Left lung (tissue), 4 donors: ENCODE measurements at regions not wholly inside any gene's neighbourhood (a gene's known extent, or its start where the extent isn't known, plus 50 kb on each side); places are given as distances from the start of the nearest gene placed in this dataset.

Experiments
- ATAC-seq: fragments of 200-7000 bp; cut with Tn5 transposase; one replicate; pipeline ENCODE4 v1.9.1; 2020; ENCODE audit warnings: moderate library complexity
- DNase-seq, 4 donors: peaks; one replicate each; pipeline ENCODE4 v3.0.0-alpha.2; 2013 to 2020
- H3K27ac ChIP-seq, 2 donors: fragments of 200-600 bp; sonication (generic) in 1 of 2; one replicate each; pipeline versions ENCODE4 v1.5.0 to v1.8.0; 2020 to 2021
- H3K27me3 ChIP-seq, 2 donors: fragments of 200-600 bp; sonication (generic) in 1 of 2; one replicate each; pipeline versions ENCODE4 v1.5.0 to v1.8.0; 2020 to 2021
- H3K36me3 ChIP-seq, 2 donors: fragments of 200-600 bp; sonication (generic) in 1 of 2; one replicate each; pipeline versions ENCODE4 v1.5.0 to v1.8.0; 2020 to 2021
- H3K4me1 ChIP-seq, 2 donors: fragments of 200-600 bp; one replicate each; pipeline ENCODE4 v1.8.0; 2021
- H3K4me3 ChIP-seq, 2 donors: fragments of 200-600 bp; sonication (generic) in 1 of 2; one replicate each; pipeline versions ENCODE4 v1.5.0 to v1.8.0; 2020 to 2021; ENCODE audit warnings: mild to moderate bottlenecking in 1 of 2
- H3K9me3 ChIP-seq, 2 donors: fragments of 200-600 bp; sonication (generic) in 1 of 2; one replicate each; pipeline versions ENCODE4 v1.5.0 to v1.8.0; 2020 to 2021
- CTCF ChIP-seq, 2 donors: fragments of 200-600 bp; sonication (generic) in 1 of 2; IDR thresholded peaks; one replicate each; pipeline versions ENCODE4 v1.5.0 to v1.8.0; 2021; ENCODE audit warnings: antibody characterized with exemption in 2 of 2
- intact Hi-C, 2 donors: fragments of 100-400 bp; cut with DNase I; formaldehyde crosslinking; loops; one replicate each; pipeline versions ENCODE4 v1.11.2 to v1.14.2; 2022
- donor health status: DM: no; HTN: yes; CAD: no.
- donor health status: DM: no; HTN: no; CAD: no.

DNA sequence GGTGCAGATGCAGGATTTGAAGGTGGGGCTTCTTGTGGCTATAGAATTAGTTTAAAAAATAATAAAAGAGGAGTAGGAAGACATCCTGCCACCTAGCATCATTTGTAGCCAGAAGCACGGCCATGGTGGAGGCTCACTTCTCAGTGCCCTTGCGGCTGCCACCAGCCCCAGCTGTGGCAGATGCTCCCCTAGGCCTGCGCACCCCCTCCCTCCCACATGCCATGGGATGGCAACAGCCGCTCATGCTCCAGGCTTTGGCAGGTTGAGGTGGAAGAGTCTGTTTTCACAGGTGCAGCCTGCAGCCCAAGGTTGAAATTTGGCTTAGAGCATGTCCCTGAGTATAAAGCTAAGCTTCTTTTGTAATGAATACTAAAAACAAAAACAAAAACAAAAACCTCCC, 96.4 kb downstream of the GATA6 start:
- Histone ChIP-seq H3K27me3 (no peaks in the 10 kb centered on the region), H3K36me3 (no peaks in the 10 kb centered on the region), H3K4me1 (no peaks in the 10 kb centered on the region), H3K27ac (no peak overlapping the region), H3K4me3 (no peak overlapping the region), H3K9me3 (no peaks in the 10 kb centered on the region)
- DNase-seq (no peak), ATAC-seq (no peak)
- intact Hi-C loops = no loop called here
- TF ChIP-seq CTCF (IDR thresholded peaks at IDR 0.05) = no peak

GRCh38 chr18:22260208-22260820, 90.9 kb downstream of the GATA6 start:
- H3K27me3 ChIP-seq = no peaks in the 10 kb centered on the region
- no peak for TF ChIP-seq CTCF (IDR thresholded peaks at IDR 0.05)

GRCh38 chr18:22257022-22257543, 87.7 kb downstream of the GATA6 start:
- H3K4me3 ChIP-seq = no peak overlapping the region
- no peaks in the 10 kb centered on the region for H3K9me3 ChIP-seq
- TF ChIP-seq CTCF (IDR thresholded peaks at IDR 0.05) = no peak
- no peaks in the 10 kb centered on the region for H3K27me3 ChIP-seq
- intact Hi-C loops = no loop called here
- H3K4me1 ChIP-seq = peaks cover 0 to 4% of the 10 kb centered on the region in 2 donors
- ATAC-seq (no peak), DNase-seq (no peak)
- H3K27ac ChIP-seq = no peak overlapping the region
- H3K36me3 ChIP-seq = no peaks in the 10 kb centered on the region

More at GRCh38 chr18:22260208-22260820, 90.9 kb downstream of the GATA6 start:
- Histone ChIP-seq H3K36me3 (no peaks in the 10 kb centered on the region), H3K4me1 (no peaks in the 10 kb centered on the region), H3K9me3 (no peaks in the 10 kb centered on the region), H3K4me3 (no peak overlapping the region), H3K27ac (no peak overlapping the region)
- DNase-seq = no peak
- no peak for ATAC-seq
- intact Hi-C loops = no loop called here

DNA sequence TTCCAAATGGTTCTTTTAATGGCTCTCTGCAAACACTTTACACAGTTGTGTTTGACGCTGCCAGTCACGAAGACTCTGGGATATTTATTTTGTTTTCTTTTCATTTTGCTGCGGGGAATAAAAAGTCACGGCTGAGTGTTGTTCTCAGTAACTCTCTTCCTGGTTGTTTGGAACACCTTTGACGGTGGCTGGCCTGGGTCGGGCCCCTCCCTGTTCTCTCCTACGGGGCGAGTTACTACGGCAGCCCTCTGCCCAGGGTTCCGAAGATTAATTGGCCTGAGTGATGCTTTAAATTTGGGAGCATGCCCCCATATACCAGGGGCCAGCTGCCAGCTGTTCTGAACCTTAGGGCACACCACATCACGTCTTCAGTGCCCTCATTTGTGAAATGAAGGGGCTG, 84.7 kb downstream of the GATA6 start:
- ATAC-seq (peak; percentile 49), DNase-seq (no peak)
- Histone ChIP-seq H3K36me3 (no peaks in the 10 kb centered on the region), H3K4me1 (peaks cover 0 to 4% of the 10 kb centered on the region in 2 donors), H3K4me3 (no peak overlapping the region), H3K9me3 (no peaks in the 10 kb centered on the region), H3K27me3 (no peaks in the 10 kb centered on the region), H3K27ac (no peak overlapping the region)
- no peak for TF ChIP-seq CTCF (IDR thresholded peaks at IDR 0.05)
- intact Hi-C loops = no loop called here

GRCh38 chr18:22253676-22254075, 84.3 kb downstream of the GATA6 start:
- ATAC-seq (peak; percentile 18), DNase-seq (peak in 1 of 4 donors; percentile 31)
- Histone ChIP-seq H3K36me3 (no peaks in the 10 kb centered on the region), H3K27me3 (no peaks in the 10 kb centered on the region), H3K27ac (peak overlapping the region in 1 of 2 donors; percentile 37), H3K9me3 (no peaks in the 10 kb centered on the region), H3K4me1 (peaks cover 0 to 4% of the 10 kb centered on the region in 2 donors), H3K4me3 (no peak overlapping the region)
- TF ChIP-seq CTCF (IDR thresholded peaks at IDR 0.05) = no peak
- intact Hi-C loops = no loop called here
